ENCODE measurements at regions not wholly inside any gene's neighbourhood (a gene's known extent, or its start where the extent isn't known, plus 50 kb on each side); places are given as distances from the start of the nearest gene placed in this dataset.

DNA sequence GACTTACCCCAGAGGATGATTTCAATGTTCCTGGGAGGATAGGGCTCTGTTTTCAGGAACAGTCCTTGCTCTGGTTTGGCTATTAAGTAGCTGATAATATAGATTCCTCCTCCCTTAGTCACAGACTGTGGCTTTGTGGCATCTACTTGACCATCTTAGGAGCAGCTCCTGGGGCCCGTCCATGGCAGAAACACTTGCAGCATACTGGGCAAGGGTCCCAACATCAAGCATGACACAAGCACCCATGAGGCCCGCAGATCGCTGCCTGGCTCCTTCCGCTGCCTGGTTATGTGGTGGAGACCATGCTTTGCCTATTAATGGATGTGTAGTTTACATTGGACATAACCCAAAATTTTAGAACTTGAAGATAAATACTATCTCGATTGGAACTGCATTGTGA, 170.1 kb downstream of the ICE1 start:
- no peak for DNase-seq (ENCODE audit: low spot score)

DNA sequence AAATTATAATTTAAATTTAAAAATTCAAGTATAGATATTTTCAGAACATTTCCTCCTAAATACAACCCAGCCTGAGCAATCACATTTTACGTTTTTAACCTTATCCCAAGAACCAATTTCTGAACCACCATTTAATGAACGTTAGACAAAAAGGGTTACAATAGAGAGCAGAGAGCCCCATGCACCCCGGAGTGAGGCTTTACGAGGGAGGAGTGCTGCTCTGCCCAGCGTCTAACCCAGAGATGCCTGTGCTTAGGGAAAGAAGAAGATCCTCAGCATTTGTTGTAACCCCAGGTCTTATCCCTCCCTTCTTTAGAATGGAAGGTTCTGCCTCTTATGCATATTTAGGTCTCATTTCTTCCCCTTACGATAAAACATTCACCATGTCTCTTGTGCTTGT, 169.1 kb downstream of the ICE1 start:
- DNase-seq (ENCODE audit: low spot score), result no peak

DNA sequence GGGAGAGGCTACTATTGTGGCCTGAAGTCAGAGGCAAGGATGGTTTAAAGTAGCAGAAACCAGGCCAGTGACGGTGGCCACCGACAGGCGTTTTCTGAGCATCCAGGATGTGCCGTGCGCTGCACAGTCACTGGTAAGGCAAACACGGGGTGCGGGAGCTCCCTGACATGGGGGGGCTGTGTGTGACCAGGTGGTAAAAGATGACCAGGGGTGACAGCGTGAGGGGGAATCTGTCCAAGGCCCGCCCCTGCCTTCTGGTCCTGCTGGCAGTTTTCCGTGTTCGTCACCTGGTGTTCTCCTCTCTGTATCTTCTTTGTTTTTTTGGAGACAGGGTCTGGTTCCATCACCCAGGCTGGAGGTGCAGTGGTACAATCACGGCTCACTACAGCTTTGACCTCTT, 167.4 kb downstream of the ICE1 start:
- DNase-seq (ENCODE audit: low spot score), result no peak

DNA sequence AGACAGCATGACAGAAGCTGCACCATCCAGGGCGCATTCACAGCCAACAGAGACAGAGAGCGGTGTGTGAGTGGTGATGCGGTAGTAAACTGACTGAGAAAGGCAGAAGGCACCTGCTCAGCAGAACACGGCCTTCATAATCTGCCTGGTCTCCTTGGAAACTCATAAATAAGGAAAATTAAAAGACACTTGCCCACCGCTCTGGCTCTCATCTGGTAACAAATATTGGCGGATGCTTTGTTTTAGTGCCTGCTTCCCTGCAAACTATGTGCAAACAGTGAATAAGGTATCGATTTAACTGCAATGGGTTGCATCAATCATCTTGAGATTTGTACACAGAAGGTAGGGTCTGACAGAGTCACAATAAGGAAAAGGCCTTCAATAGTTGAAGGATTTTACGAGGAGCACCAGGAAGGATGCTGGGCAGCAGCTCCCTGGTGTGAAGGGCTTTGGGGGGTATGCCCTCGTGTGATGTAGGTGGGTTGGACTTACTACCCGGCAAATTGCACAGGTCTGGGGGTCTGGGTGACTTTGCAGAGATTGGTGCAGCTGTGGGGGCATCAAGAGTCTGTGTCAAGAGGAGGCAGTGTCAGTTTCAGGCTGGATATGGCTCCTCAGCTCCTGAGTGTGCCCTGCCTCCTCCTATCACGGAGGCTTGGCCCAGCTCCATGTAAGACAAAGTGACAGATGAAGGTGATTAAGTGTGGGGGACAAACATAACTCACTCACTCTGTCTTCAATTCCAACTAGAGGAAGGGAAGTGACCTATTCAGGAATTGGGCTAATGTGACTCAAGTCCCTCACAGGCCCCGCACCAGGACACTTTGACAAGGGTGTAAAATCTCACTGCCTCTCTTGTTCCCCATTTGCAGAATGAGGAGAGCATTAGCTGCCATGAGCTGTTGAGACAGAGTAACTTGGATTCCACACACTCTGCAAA, 166.7 kb downstream of the ICE1 start:
- no peak for DNase-seq (ENCODE audit: low spot score)

DNA sequence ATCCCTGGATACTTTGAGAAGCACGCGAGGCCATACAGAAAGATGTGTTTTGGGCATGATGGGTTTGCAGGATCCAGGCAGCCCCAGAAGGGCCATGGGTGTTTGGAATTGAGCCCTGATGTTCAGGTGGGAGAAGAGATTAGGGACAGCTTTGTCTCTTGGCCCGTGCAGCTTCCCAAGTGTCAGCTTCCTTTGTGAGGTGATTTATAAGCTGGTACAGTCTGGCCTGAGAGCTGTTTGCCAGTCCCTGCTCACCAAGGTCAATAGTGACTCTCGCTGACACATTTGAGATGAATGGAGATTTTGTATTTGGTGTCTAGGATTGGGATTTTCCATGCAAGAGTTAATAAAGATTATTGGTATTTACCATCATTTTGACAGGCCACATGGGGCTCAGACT, 165.9 kb downstream of the ICE1 start:
- no peak for DNase-seq (ENCODE audit: low spot score)

DNA sequence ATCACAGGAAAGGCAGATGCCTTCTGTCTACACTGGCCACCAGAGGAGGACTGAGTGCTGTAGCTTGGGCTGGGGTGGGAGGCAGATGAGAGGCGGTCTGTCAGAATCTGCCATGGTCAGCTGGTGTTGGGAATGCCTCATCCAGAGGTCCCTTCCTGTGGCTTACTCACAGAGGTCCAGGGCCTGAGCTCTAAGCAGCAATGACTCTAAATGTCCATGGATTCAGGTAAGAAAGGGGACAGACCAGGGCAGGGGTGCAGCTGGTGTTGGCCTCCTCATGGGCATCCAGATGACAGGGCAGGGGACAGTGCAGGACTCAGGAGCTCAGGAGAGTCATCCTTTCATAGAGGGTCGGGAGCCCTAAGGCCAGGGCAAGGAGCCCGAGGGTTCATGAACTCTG, 165.0 kb downstream of the ICE1 start:
- no peak for DNase-seq (ENCODE audit: low spot score)

DNA sequence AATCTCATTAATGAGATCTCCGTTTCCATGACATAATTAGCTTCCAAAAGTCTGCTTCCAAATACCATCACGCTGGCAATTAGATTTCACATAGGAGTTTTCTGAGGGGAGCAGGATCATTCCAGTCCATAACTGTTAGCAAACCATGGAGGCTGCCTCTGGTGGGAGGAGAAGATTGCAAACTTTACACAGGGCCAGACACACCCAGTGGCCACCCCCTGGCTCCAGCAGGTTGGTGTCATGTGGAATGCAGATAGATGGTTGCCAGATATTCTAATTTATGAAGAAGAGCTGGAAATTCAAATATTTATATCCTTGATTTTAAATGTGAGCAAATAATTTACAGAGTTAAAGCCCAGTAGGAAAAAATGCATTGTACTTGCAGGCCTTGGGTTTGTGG, 164.2 kb downstream of the ICE1 start:
- DNase-seq (ENCODE audit: low spot score), result no peak

DNA sequence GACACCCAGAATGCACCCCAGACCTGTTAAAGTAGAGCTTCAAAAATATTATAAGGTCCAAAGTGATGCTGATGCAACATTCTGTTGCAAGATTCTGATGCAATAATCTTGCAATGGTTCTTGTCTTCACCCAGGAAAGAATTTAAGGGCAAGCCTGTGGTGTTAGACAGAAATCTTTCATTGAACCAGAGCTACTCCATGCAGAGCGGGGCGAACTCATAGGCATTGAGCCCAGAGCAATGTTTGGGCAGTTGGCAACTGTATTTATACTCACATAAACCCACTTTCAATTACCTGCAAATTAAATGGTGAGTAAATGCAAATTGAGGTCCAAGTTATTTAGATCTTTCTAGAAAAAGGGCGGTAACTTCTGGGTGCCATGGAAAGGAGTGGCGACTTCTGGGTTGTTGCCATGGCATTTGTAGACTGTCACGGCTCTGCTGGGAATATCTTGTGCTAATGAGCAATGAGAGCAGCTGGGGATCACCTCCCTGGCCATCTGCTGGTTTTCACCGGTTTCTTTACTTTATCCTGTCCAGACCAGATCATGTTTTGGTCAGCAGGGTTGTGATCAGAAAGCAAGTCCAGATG, 163.4 kb downstream of the ICE1 start:
- DNase-seq (ENCODE audit: low spot score), result no peak

DNA sequence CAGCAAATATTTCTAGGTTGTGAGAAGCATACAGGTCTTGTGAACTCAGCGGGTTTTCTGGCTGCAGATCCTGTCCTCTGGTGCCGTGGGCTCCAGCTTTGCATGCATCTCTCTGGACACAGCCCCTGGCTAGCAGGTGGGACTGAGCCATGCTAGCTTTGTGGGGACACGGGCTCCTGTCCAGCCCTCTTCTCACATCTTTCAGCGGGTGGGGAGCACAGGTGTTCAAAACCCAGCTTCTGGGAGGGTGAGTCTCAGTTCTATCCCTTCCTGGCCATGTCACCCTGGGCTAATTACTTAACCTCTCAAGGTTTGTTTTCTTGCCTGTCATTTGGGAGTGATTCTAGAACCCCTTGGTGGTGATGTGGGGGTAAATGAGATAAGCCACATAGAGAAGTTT, 162.3 kb downstream of the ICE1 start:
- DNase-seq (ENCODE audit: low spot score), result no peak

DNA sequence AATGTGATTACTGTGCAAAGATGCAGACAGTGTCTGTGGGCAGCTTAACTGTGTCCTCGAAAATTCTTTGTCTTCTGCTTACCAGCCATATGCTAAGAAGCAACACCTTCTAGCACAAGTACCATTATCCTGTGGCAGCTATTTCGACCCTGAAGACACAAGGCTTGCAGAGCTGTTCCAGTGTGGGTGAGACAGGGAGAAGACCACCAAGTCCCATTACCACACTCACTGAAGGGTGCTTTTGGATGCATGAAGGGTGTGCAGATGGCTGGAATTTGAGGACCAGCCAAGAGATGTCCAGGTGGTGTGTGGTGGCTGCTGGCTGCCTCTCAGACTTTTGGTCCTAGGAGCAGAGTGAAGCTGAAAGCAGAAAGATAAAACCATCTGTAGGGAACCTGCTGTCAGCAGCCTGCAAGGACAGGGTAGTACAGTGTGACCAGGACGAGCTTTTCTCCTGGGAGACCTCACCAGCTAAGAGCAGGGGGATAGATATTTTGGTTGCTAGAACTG, 161.8 kb downstream of the ICE1 start:
- no peak for DNase-seq (ENCODE audit: low spot score)

DNA sequence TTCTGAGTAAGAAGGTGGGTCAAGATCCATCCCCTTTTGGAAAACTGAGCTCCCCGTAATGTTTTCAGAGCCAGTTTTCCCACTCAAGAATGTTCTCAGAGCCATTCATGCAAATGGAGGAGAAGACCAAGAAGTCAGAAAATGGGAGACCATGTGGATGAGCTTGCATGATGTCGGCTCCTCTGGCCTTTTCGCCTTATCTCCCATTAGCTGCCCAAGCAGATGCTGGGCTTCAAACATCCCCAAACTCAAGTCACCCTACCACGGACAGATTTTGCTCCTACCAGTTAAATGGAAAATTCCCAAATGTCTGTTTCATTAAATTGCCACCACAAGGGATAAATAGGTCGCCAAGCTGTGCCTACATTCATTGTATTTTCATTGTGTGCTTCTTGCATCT, 161.4 kb downstream of the ICE1 start:
- DNase-seq (ENCODE audit: low spot score), result no peak

DNA sequence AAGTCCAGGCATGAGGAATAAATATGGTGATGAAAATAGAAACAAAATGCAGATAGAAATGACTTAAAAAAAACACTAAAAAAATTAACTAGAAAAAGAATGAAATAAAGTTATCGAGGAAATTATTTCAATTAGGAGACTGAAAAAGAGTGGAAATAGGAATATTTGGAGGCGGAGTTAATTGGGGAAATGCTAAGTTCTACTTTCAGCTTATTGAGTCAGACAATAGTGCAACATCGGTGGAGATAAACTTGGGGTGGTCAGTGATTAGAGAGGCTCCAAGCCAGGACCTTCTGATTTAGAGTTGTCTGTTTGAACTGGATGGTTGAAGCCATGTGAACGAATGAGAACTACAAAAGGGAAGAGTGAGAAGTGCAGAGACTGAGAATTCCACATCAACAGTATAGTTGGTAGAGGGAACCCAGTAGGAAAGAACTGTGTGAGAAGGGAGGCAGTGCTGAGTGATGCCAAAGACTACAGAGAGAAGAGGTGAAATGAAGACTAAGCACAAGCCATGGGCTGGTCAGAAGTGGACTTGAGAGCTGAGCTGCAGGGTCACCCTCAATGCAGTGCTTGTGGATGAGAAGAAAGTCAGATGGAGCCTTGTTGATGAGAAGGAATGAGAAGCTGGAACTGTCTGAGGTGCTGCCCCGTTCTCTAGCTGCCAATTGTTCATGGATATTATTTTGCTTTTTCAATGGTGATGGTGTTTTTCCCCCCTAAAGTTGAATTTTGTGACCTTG, 160.7 kb downstream of the ICE1 start:
- no peak for DNase-seq (ENCODE audit: low spot score)

DNA sequence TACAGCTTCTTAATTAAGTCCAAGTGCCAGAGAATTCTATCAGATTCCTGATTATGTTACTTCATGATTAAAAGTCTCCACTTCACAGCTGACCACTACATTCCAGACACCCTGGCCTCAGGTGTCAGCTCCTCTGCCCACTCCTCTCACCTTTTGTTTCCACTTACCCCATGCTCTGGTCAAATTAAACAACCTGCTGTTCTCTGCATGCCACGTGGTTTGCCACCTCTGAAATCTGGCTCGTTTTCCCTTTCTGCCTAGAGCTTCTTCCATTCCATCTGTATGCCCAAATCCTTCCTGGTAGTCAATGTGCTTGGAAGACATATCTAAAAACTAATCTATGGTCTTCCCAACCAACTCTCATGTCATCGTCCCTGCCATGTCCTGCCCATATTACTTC, 158.6 kb downstream of the ICE1 start:
- DNase-seq (ENCODE audit: low spot score), result no peak

DNA sequence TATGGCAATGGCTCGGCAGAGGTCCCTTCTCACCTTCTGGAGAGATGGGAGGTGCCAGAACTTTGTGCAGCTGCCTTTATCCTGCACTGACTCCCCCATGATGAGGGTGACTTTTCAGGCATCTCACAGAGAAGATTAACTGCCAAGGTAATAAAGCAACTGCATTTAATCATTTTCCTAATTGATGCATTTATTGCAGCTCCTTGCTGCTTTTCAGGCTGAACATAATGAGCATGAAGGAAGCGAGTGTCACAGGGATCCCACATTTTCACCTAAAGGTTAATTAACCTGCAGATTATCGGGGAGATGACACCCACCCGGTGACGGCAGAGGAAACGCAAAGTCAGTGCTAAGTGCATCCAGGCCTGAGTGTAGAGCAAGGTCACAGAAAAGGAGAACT, 154.3 kb downstream of the ICE1 start:
- no peak for DNase-seq (ENCODE audit: low spot score)

DNA sequence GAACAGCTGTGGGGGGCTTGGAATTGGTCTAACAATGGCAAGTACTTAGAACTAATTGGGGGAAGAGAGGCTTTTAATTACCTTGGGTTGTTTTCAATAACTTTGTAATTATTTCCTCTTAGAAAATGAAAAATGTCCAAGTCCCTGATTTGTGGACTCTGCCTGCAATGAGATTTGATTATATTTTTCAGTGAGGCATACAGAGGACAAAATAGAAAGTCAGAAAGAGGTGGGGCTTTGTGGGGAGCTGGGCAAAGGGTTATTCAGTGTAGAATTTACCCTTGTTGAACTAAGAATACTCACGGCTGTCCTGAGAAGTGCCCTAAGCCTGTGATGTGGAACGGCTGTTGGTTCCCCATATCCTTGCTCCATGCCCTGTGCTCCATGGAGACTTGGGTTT, 153.0 kb downstream of the ICE1 start:
- DNase-seq (ENCODE audit: low spot score), result no peak

DNA sequence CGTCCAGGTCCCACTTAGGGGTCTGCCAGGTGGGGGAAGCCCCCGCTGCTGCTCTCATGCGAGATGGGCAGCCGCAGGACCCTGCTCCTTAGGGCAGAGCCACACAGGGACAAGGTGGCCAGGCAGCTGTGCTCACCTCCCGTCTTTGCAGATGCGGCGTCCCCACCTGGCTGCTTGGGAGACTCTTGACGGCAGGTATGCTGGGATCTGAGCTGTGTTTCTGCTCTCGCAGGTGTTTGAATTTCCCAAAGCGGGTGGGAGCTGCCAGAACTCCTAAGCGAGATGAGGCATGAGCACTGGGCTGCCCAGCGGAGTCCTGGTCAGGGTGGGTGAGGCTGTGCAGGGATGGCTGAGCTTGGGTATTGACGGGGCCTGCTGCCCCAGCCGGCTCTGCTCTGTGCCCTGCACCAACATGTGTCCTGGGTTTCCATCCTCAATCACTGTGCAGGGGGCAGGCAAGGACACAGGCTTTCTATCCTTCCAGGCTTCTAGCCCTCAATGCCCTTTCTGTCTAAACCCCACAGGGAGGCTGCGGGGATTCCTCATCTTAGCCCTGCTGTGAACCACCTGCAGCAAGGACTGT, 151.4 kb downstream of the ICE1 start:
- DNase-seq (ENCODE audit: low spot score), result no peak

DNA sequence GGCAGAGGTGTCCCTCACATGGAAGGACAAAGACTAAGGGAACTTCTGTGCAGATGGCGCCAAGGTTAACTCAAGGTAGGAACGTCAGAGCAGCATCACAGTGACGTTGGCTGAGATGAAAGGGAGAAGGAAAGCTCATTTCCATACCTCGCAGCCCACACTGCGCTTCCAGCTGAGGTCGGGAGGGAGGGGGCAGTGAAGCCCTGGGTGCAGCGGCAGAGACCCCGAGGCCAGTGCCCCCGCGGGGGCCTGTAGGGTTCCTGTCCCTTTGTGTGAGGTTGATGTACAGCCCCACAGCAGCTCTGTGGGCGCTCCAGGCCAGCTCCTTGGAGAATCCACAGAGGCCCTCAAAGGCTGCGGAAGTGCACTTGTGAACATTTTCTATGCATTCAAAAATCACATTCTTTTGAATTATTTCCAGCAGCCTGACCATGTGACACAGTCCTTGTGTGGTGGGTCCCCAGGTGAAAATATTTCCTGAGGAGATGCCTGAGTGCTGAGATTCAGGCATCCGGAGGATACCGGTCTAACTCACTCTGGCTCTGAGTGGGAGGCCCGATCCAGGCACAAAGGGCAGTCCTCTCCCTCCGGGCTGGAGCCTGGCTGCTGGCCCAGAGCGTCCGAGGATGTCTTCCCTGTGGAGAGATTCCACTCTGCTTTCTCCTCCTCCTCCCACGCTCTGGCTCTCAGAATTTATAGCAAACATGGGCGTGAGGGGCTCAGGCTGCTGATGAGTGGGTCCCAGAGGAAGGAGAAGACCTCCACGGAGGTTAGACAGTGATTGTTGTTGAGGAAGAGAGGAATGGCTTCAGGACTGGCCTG, 150.7 kb downstream of the ICE1 start:
- DNase-seq (ENCODE audit: low spot score), result no peak

DNA sequence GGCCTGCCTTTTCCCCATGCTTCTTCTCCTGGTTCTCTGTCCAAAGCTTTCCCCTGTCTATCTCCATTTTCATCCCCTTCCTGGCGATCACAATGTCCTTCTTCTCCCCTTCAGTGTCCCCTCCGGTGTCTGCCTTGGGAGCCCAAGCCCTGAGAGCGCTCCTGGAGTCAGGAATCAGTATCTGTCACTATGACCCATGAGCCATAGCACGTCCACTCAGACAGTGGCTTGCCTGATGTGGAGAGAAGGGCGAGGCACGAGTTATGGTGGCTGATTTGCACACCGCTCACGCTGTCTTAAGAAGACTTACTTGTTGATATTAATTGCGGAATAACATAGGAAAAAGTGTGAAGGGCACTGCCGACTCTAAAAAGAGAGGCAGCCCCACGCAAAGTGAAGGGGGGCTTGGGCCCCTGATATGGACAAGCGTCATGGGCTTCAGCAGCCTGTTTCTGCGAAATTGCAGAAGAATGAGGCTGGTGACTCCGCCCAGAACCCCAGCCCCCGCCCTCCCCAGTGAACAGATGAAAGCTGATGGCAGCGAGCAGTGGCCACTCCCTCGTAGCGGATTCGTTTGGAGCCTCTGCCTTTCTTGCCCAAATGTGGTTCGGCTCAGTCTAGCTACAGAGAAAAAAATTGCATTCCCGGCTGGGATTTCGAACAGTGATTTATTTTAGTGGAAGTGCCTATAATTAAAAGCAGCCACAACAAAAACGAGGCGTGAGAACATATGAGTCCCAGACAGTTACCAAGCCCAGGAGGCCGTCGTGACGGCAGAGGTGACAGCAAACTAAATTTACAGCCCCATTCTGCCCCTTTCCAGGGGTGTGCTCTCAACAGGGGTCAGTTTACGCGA, 149.8 kb downstream of the ICE1 start:
- DNase-seq (ENCODE audit: low spot score), result no peak

DNA sequence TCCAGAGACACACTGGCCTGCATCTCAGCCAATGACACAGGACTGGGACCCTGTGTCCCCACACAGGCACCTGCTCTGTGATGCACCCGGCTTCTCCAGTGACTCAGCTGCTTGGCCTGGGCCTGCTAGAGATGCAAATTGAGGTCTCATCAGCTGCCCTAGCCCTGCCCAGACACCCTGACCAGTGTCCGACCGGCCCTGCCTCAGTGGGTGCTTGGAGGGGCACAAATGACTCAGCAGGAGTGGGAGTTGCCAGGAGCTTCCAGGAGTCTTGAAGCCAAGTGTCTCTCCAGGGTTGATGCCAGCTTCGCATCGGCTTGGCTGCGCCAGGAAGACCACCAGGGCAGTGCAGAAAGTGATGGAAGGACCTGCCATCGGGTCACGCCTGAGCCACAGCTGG, 148.2 kb downstream of the ICE1 start:
- no peak for DNase-seq (ENCODE audit: low spot score)

DNA sequence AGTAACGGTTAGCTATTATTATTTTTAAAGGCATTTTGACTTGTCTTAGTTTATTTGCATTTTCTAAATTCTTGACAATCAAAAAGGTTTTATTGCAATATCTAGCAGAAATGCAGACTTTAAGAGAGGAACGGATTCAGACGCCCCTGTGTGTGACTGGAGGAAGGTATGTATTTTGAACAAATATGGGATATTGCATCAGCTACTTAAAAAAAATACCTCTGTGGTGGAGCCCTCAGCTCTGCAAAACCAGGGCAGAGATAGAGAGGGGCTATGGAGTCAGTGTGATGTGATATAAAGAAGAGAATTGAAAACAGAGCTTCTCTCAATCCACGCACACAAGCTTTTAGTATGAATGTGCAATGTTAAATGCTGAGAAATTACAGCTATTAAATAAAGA, 142.4 kb downstream of the ICE1 start:
- DNase-seq (ENCODE audit: low spot score), result no peak
